ENCODE measurements at regions not wholly inside any gene's neighbourhood (a gene's known extent, or its start where the extent isn't known, plus 50 kb on each side); places are given as distances from the start of the nearest gene placed in this dataset.

GRCh38 chr13:26896986-26897668 lies 136.5 kb upstream of the GPR12 start:
- no peak overlapping the region for H3K4me2 ChIP-seq (ENCODE audit: insufficient read depth, low read length)
- ATAC-seq = no peak
- H3K79me2 ChIP-seq (ENCODE audit: control insufficient read depth, insufficient read depth, low read length) = no peaks in the 10 kb centered on the region
- FAIRE-seq = no peak
- H3K9me3 ChIP-seq (replicated peaks; ENCODE audit: control insufficient read depth, insufficient read depth, low read depth, low read length) = no peaks in the 10 kb centered on the region
- in situ Hi-C loops (cut with MboI) = no loop called here
- H3K4me3 ChIP-seq = no peak overlapping the region
- POLR2A ChIA-PET = no interaction called here
- no peaks in the 10 kb centered on the region for H4K20me1 ChIP-seq (replicated peaks; ENCODE audit: control insufficient read depth, insufficient read depth, low read length)
- no peaks in the 10 kb centered on the region for H3K36me3 ChIP-seq (ENCODE audit: control insufficient read depth, insufficient read depth, low read length)
- CTCF ChIA-PET (ENCODE audit: low intra/inter-chr PET ratio) = no interaction called here
- intact Hi-C loops (cut with micrococcal nuclease) = no loop called here
- no peak overlapping the region for H3K27ac ChIP-seq (ENCODE audit: extremely low read depth, low read depth, low read length)
- DNase-seq (ENCODE audit: extremely low read depth in 1 of 4, low spot score in 3 of 4) = no peak
- no peak overlapping the region for H2AFZ ChIP-seq (ENCODE audit: low read depth, low read length)
- no peaks in the 10 kb centered on the region for H3K9me1 ChIP-seq (ENCODE audit: control insufficient read depth, insufficient read depth, low read length)
- peaks cover 7 to 43% of the 10 kb centered on the region in 2 experiments; a peak in 4 of 5 replicates for H3K27me3 ChIP-seq (ENCODE audit: control insufficient read depth in 2 of 2, insufficient read depth in 2 of 2, low read length in 2 of 2)
- no TSS peak for BruUV-seq (replicated peaks)
- H3K9ac ChIP-seq (ENCODE audit: insufficient read depth in 1 of 2, low read depth in 2 of 2, low read length in 2 of 2) = no peak overlapping the region
- no peak for TF ChIP-seq BCLAF1 (IDR thresholded peaks at IDR 0.05; ENCODE audit: borderline replicate concordance in 1 of 2, control insufficient read depth in 1 of 2, low read depth in 2 of 2, low read length in 1 of 2)
- TF ChIP-seq ZNF384 (IDR thresholded peaks at IDR 0.05; ENCODE audit: low read depth, low read length) = no peak
- H3K4me1 ChIP-seq (replicated peaks in 1 of 2; ENCODE audit: control insufficient read depth in 2 of 2, insufficient read depth in 2 of 2, low read length in 2 of 2) = no peaks in the 10 kb centered on the region
- WGBS (ENCODE audit: insufficient coverage, low coverage, missing lambda C conversion rate) = 6% methylated on average over 4 of the region's 4 CpGs

All from K562 (cell line).